GM10248 (cell line): ENCODE measurements at regions not wholly inside any gene's neighbourhood (a gene's known extent, or its start where the extent isn't known, plus 50 kb on each side); places are given as distances from the start of the nearest gene placed in this dataset.

ENCODE experiments used
- CTCF ChIA-PET: fragments of 300-600 bp; sonication (Branson Sonifier 250); formaldehyde crosslinking; extraction: SDS; loops from one replicate; lab custom pipeline; 2021; ENCODE audit warnings: antibody characterized with exemption; lab: Yijun Ruan, JAX
- POLR2A ChIA-PET: fragments of 350-650 bp; sonication (Branson Sonifier 250); formaldehyde crosslinking; extraction: SDS; loops from one replicate; lab custom pipeline; 2020; ENCODE audit warnings: antibody characterized with exemption; lab: Yijun Ruan, JAX
- DNase-seq: peaks from one replicate; pipeline ENCODE4 v3.0.0; 2012; ENCODE audit errors: extremely low spot score
- CTCF ChIP-seq: IDR thresholded peaks from 2 replicates; pipeline ENCODE4 v1.5.1; 2012; ENCODE audit warnings: mild to moderate bottlenecking, low read depth; ENCODE audit errors: extremely low read depth, missing control alignments, control extremely low read depth

DNA sequence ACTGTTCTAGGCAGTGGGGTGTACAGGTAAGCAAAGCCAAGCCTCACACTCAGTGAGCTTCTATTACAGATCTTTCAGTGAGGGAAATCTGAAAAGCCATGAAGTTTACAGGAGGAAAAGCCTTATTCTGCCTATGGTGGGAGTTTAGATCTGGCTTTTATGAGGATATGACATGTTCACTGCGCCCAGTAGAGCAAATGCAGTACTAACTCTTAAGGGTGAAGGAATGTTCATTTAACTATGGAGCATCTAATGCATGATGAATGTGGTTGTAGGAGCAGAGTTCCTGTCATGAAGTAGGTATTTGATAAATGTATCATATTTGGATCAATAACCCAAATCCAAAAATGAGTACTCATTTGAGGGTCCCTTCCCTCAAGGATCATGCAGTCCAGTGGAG, 230.2 kb upstream of the PAPPA start:
- DNase-seq = no peak
- ChIA-PET POLR2A (no interaction called here), CTCF (no interaction called here)
- no peak for TF ChIP-seq CTCF

- no peak for TF ChIP-seq CTCF
- POLR2A ChIA-PET = no interaction called here
- CTCF ChIA-PET = no interaction called here
- no peak for DNase-seq
Observed at GRCh38 chr9:115923903-115924668, 229.5 kb upstream of the PAPPA start.

DNA sequence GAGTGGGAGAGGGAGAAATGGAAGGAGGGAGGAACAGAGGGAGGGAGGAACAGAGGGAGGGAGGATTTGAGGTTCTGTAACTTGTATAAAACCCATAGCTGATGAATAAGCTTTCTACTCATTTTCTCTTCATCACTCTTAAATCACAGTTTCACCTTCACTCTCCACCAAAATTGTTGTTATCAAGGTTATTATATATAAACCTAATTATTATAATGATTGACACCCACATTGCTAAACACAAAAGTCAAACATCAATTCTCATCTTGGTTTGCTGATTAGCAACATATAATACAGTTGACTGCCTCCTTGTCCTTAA, 229.0 kb upstream of the PAPPA start:
- CTCF ChIA-PET = interaction anchor here (0.6 kb wide), 1 partner anchor 12 kb away, joined by 3 read pairs; no protein-coding TSS in a partner anchor
- POLR2A ChIA-PET = no interaction called here
- no peak for DNase-seq
- TF ChIP-seq CTCF = no peak

DNA sequence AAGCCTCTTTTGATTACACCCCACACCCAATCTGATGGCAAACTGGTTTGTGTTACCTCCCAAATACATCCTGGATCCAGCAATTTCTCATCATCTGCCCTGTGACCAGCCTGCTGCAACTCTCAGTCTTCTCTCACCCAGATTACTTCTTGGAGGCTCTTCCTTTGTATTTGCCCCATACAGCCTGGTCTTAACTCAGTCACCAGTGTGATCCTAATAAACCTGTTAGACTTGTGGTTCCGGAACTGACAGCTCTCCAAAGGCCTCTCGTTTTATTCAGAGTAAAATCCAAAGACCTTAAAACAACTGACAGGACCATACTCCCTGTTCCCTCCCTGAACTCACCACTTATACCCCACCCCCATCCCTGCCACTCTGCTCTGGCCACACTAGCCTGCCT, 228.2 kb upstream of the PAPPA start:
- CTCF ChIA-PET = interaction anchor here (1.4 kb wide), 1 partner anchor 12 kb away, joined by 4 read pairs; no protein-coding TSS in a partner anchor
- DNase-seq = no peak
- POLR2A ChIA-PET = no interaction called here
- no peak for TF ChIP-seq CTCF

- POLR2A ChIA-PET = no interaction called here
- CTCF ChIA-PET = interaction anchor here (1.4 to 1.8 kb wide), 2 partner anchors 11 to 14 kb away, joined by 4 to 5 read pairs; no protein-coding TSS in a partner anchor
- no peak for DNase-seq
- no peak for TF ChIP-seq CTCF
Observed at GRCh38 chr9:115930472-115930871, 223.1 kb upstream of the PAPPA start.

- ChIA-PET CTCF (interaction anchor here (1.1 kb wide), 1 partner anchor 12 kb away, joined by 4 read pairs; no protein-coding TSS in a partner anchor), POLR2A (no interaction called here)
- TF ChIP-seq CTCF = no peak
- no peak for DNase-seq
Observed at GRCh38 chr9:115938479-115938878, 215.1 kb upstream of the PAPPA start.
